ENCODE measurements at regions not wholly inside any gene's neighbourhood (a gene's known extent, or its start where the extent isn't known, plus 50 kb on each side); places are given as distances from the start of the nearest gene placed in this dataset.

DNA sequence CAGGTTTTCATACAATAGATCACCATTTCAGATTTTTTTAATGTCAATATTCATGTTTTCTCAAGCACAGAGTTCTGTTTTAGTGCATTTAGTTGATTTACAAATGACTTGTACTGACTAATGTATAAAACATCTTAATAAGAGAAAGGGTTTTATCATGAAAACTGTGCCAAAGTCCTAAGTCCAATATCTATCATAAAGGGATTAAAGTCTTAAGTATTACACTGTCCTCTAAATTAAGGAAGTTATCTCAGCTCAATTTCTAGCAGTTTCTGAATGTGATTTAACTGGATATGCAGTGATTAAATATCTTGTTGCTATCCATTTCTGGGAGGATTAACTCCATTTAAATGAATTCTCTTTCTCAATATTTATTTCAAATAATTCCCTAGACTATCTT lies 381.1 kb upstream of the CNTN4 start:
- H3K36me3 ChIP-seq (replicated peaks in 1 of 2; ENCODE audit: control insufficient read depth in 1 of 2, insufficient read depth in 2 of 2, low read length in 2 of 2), result no peaks in the 10 kb centered on the region
- no peak overlapping the region for H2AFZ ChIP-seq (ENCODE audit: insufficient read depth, low read depth, low read length, poor library complexity, severe bottlenecking)
- Mint-ChIP-seq H3K27ac (no peak overlapping the region), H3K9me3 (peaks cover 0 to 8% (median 5%) of the 10 kb centered on the region in 7 donors), H3K27me3 (ENCODE audit: low read depth in 3 of 3) (peaks cover 0 to 1% (median 0%) of the 10 kb centered on the region in 3 donors), H3K4me1 (no peaks in the 10 kb centered on the region), H3K4me3 (no peak overlapping the region), H3K36me3 (no peaks in the 10 kb centered on the region)
- H3K79me2 ChIP-seq (ENCODE audit: insufficient read depth, low read length), result no peaks in the 10 kb centered on the region
- TF ChIP-seq, protein P1, sequence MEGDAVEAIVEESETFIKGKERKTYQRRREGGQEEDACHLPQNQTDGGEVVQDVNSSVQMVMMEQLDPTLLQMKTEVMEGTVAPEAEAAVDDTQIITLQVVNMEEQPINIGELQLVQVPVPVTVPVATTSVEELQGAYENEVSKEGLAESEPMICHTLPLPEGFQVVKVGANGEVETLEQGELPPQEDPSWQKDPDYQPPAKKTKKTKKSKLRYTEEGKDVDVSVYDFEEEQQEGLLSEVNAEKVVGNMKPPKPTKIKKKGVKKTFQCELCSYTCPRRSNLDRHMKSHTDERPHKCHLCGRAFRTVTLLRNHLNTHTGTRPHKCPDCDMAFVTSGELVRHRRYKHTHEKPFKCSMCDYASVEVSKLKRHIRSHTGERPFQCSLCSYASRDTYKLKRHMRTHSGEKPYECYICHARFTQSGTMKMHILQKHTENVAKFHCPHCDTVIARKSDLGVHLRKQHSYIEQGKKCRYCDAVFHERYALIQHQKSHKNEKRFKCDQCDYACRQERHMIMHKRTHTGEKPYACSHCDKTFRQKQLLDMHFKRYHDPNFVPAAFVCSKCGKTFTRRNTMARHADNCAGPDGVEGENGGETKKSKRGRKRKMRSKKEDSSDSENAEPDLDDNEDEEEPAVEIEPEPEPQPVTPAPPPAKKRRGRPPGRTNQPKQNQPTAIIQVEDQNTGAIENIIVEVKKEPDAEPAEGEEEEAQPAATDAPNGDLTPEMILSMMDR (IDR thresholded peaks at IDR 0.05), result no peak
- peaks cover 0 to 4% of the 10 kb centered on the region in 2 donors for H3K9me3 ChIP-seq (replicated peaks in 1 of 2; ENCODE audit: control insufficient read depth in 1 of 2, insufficient read depth in 1 of 2, low read length in 2 of 2)
- no peak for DNase-seq
- no peaks in the 10 kb centered on the region for H3K4me1 ChIP-seq (ENCODE audit: control insufficient read depth in 1 of 2, insufficient read depth in 2 of 2, low read length in 2 of 2)
- no peak overlapping the region for H3K9ac ChIP-seq (ENCODE audit: insufficient read depth, low read length, poor library complexity, severe bottlenecking)
- no peak overlapping the region for H3K4me3 ChIP-seq (replicated peaks in 1 of 3; ENCODE audit: low read depth in 2 of 3, low read length in 3 of 3)
- no peak overlapping the region for H3K27ac ChIP-seq (ENCODE audit: low read depth in 1 of 2, low read length in 2 of 2)
- no peak overlapping the region for H3K4me2 ChIP-seq (replicated peaks; ENCODE audit: extremely low read depth, low read length, poor library complexity, severe bottlenecking)
- intact Hi-C loops (cut with micrococcal nuclease), result no loop called here
- no peaks in the 10 kb centered on the region for H3K27me3 ChIP-seq (ENCODE audit: control insufficient read depth in 2 of 2, insufficient read depth in 2 of 2, low read length in 2 of 2)
- no peaks in the 10 kb centered on the region for H4K20me1 ChIP-seq (ENCODE audit: insufficient read depth, low read length)

DNA sequence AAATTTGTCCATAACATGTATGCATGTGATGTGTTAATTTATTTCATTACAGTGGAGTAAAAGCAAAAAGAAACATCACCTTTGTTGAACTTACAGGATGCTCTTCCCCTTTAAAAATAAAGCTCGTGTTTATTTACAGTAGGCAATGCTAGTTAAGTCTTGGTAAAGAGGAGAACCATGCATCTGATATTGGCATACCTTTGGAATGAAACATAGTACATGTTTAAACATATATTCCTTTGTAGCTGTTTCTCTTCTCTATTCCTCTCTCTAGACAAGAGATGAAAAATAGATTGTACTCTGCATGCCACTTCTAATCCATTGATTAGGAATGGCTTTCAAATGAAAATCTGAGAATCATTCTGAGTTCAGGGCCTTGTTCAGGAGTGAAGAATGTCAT lies 374.9 kb upstream of the CNTN4 start:
- Mint-ChIP-seq H3K4me1 (no peaks in the 10 kb centered on the region), H3K9me3 (peaks cover 0 to 8% (median 3%) of the 10 kb centered on the region in 7 donors), H3K27me3 (ENCODE audit: low read depth in 3 of 3) (no peaks in the 10 kb centered on the region), H3K36me3 (no peaks in the 10 kb centered on the region), H3K4me3 (no peak overlapping the region), H3K27ac (no peak overlapping the region)
- Histone ChIP-seq H2AFZ (ENCODE audit: insufficient read depth, low read depth, low read length, poor library complexity, severe bottlenecking) (no peak overlapping the region), H3K79me2 (ENCODE audit: insufficient read depth, low read length) (no peaks in the 10 kb centered on the region), H3K27me3 (ENCODE audit: control insufficient read depth in 2 of 2, insufficient read depth in 2 of 2, low read length in 2 of 2) (no peaks in the 10 kb centered on the region), H3K9me3 (replicated peaks in 1 of 2; ENCODE audit: control insufficient read depth in 1 of 2, insufficient read depth in 1 of 2, low read length in 2 of 2) (peaks cover 0 to 4% of the 10 kb centered on the region in 2 donors), H3K4me2 (replicated peaks; ENCODE audit: extremely low read depth, low read length, poor library complexity, severe bottlenecking) (no peak overlapping the region), H3K27ac (ENCODE audit: low read depth in 1 of 2, low read length in 2 of 2) (no peak overlapping the region), H3K4me1 (ENCODE audit: control insufficient read depth in 1 of 2, insufficient read depth in 2 of 2, low read length in 2 of 2) (no peaks in the 10 kb centered on the region), H3K9ac (ENCODE audit: insufficient read depth, low read length, poor library complexity, severe bottlenecking) (no peak overlapping the region), H4K20me1 (ENCODE audit: insufficient read depth, low read length) (no peaks in the 10 kb centered on the region), H3K4me3 (replicated peaks in 1 of 3; ENCODE audit: low read depth in 2 of 3, low read length in 3 of 3) (no peak overlapping the region), H3K36me3 (replicated peaks in 1 of 2; ENCODE audit: control insufficient read depth in 1 of 2, insufficient read depth in 2 of 2, low read length in 2 of 2) (no peaks in the 10 kb centered on the region)
- DNase-seq, result no peak
- intact Hi-C loops (cut with micrococcal nuclease), result no loop called here
- no CpG with 5 or more reads among the region's 1 CpG for WGBS (ENCODE audit: insufficient coverage)
- TF ChIP-seq, protein P1 (IDR thresholded peaks at IDR 0.05), result no peak
